Fibroblast of the aortic adventitia (primary cell): ENCODE measurements at regions not wholly inside any gene's neighbourhood (a gene's known extent, or its start where the extent isn't known, plus 50 kb on each side); places are given as distances from the start of the nearest gene placed in this dataset.

Experiments used
- DNase-seq: peaks from one replicate; pipeline ENCODE4 v3.0.0-alpha.2; 2010; ENCODE audit warnings: low read depth
- H3K4me3 ChIP-seq: 2 replicates; pipeline ENCODE4 v1.5.1; 2011; ENCODE audit warnings: low read depth, mild to moderate bottlenecking, control low read depth, low read length, moderate library complexity
- CTCF ChIP-seq: IDR thresholded peaks from 2 replicates; pipeline ENCODE4 v1.5.1; 2011; ENCODE audit warnings: mild to moderate bottlenecking, low read length, control low read depth, inconsistent platforms; ENCODE audit not compliant: insufficient read depth

GRCh38 chr5:143962201-143962600 is 150.2 kb downstream of the HMHB1 start:
- TF ChIP-seq CTCF = no peak
- H3K4me3 ChIP-seq = no peak overlapping the region
- no peak for DNase-seq

- no peak for DNase-seq
- H3K4me3 ChIP-seq = no peak overlapping the region
- TF ChIP-seq CTCF = no peak
Observed at GRCh38 chr5:143964919-143965318, 153.0 kb downstream of the HMHB1 start.

- DNase-seq = no peak
- TF ChIP-seq CTCF = no peak
Observed at GRCh38 chr5:143966280-143966679, 154.3 kb downstream of the HMHB1 start.

GRCh38 chr5:143968071-143968878 is 156.3 kb downstream of the HMHB1 start:
- peak; percentile 87 for DNase-seq
- TF ChIP-seq CTCF = peak; percentile 51
- no peak overlapping the region for H3K4me3 ChIP-seq

More at GRCh38 chr5:143966280-143966679, 154.3 kb downstream of the HMHB1 start:
- no peak overlapping the region for H3K4me3 ChIP-seq

- no peak for TF ChIP-seq CTCF
- no peak overlapping the region for H3K4me3 ChIP-seq
- DNase-seq = no peak
Observed at GRCh38 chr5:143970159-143970558, 158.2 kb downstream of the HMHB1 start.

- H3K4me3 ChIP-seq = no peak overlapping the region
- DNase-seq = no peak
- no peak for TF ChIP-seq CTCF
Observed at GRCh38 chr5:143972068-143972467, 160.1 kb downstream of the HMHB1 start.
